HepG2 (cell line): ENCODE measurements at regions not wholly inside any gene's neighbourhood (a gene's known extent, or its start where the extent isn't known, plus 50 kb on each side); places are given as distances from the start of the nearest gene placed in this dataset.

Experiments used
- PRMT3 ChIP-seq: sonication (generic); formaldehyde crosslinking; IDR thresholded peaks from 2 replicates; pipeline ENCODE4 v1.8.1; 2022; ENCODE audit warnings: low read depth, mild to moderate bottlenecking, moderate library complexity, missing genetic modification reagents, borderline replicate concordance
- TF ChIP-seq, protein P1 (sequence below): sonication (generic); formaldehyde crosslinking; IDR thresholded peaks from 2 replicates; pipeline ENCODE4 v1.8.0; 2022; ENCODE audit warnings: missing genetic modification reagents, mild to moderate bottlenecking, borderline replicate concordance

GRCh38 chr15:62622775-62623174 lies 419.8 kb upstream of the TPM1 start:
- TF ChIP-seq PRMT3 (CRISPR knock-in tag), result no peak
- TF ChIP-seq, protein P1, sequence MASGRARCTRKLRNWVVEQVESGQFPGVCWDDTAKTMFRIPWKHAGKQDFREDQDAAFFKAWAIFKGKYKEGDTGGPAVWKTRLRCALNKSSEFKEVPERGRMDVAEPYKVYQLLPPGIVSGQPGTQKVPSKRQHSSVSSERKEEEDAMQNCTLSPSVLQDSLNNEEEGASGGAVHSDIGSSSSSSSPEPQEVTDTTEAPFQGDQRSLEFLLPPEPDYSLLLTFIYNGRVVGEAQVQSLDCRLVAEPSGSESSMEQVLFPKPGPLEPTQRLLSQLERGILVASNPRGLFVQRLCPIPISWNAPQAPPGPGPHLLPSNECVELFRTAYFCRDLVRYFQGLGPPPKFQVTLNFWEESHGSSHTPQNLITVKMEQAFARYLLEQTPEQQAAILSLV (CRISPR knock-in tag), result no peak
